A673 (cell line): ENCODE measurements at regions not wholly inside any gene's neighbourhood (a gene's known extent, or its start where the extent isn't known, plus 50 kb on each side); places are given as distances from the start of the nearest gene placed in this dataset.

Experiments
- CTCF ChIP-seq: fragments of 300-800, 200-600 bp; sonication (generic); conservative IDR thresholded peaks from 2 replicates; pipeline ENCODE4 v1.5.1; 2017; ENCODE audit warnings: low read depth, mild to moderate bottlenecking, antibody characterized with exemption, low read length, moderate library complexity, mixed read lengths
- EZH2 ChIP-seq: fragments of 200-600 bp; sonication (generic); IDR thresholded peaks from 2 replicates; pipeline ENCODE4 v1.6.1; 2017; ENCODE audit warnings: borderline replicate concordance, low read depth, mild to moderate bottlenecking, mixed read lengths, antibody characterized with exemption, low read length; ENCODE audit not compliant: poor library complexity, severe bottlenecking

GRCh38 chr3:43922374-43922773 lies 231.6 kb downstream of the ABHD5 start:
- TF ChIP-seq CTCF (no peak), EZH2 (no peak)
